ENCODE measurements at regions not wholly inside any gene's neighbourhood (a gene's known extent, or its start where the extent isn't known, plus 50 kb on each side); places are given as distances from the start of the nearest gene placed in this dataset.

- no peak for TF ChIP-seq POLR2AphosphoS5 (IDR thresholded peaks at IDR 0.05; ENCODE audit: borderline replicate concordance, low read depth, low read length)
- no peak for TF ChIP-seq EZH2 (IDR thresholded peaks at IDR 0.05)
These were observed 100.9 kb downstream of the ARL4C start for GRCh38 chr2:234395891-234396420.
